NB4 (cell line): ENCODE measurements at regions not wholly inside any gene's neighbourhood (a gene's known extent, or its start where the extent isn't known, plus 50 kb on each side); places are given as distances from the start of the nearest gene placed in this dataset.

ENCODE experiments used
- DNase-seq: peaks from one replicate; pipeline ENCODE4 v3.0.0; 2010; ENCODE audit warnings: low read depth
- H3K4me3 ChIP-seq: one replicate; pipeline ENCODE4 v1.5.1; 2011; ENCODE audit warnings: mild to moderate bottlenecking, low read depth, low read length, moderate library complexity
- CTCF ChIP-seq: IDR thresholded peaks from one replicate; pipeline ENCODE4 v1.5.1; 2012; ENCODE audit warnings: low read depth, low read length
- MAX ChIP-seq: IDR thresholded peaks from 2 replicates; pipeline ENCODE4 v1.6.1; 2011; ENCODE audit warnings: low read depth, low read length
- MYC ChIP-seq: IDR thresholded peaks from 2 replicates; pipeline ENCODE4 v1.6.1; 2011; ENCODE audit warnings: low read depth, low read length
- POLR2A ChIP-seq: IDR thresholded peaks from 2 replicates; pipeline ENCODE4 v1.6.1; 2011; ENCODE audit warnings: mild to moderate bottlenecking; ENCODE audit not compliant: insufficient read length; ENCODE audit errors: extremely low read depth

- TF ChIP-seq CTCF (no peak), POLR2A (no peak), MYC (no peak), MAX (no peak)
- no peak overlapping the region for H3K4me3 ChIP-seq
- DNase-seq = no peak
Measured at GRCh38 chr1:232441036-232441411, 188.9 kb downstream of the SIPA1L2 start.

GRCh38 chr1:232440325-232441035, 189.5 kb downstream of the SIPA1L2 start:
- DNase-seq = no peak
- H3K4me3 ChIP-seq = no peak overlapping the region
- no peak for TF ChIP-seq MYC

- no peak for TF ChIP-seq POLR2A
- TF ChIP-seq CTCF = no peak
- TF ChIP-seq MYC = no peak
- no peak for TF ChIP-seq MAX
- no peak for DNase-seq
- H3K4me3 ChIP-seq = no peak overlapping the region
Measured at GRCh38 chr1:232439011-232439410, 190.9 kb downstream of the SIPA1L2 start.

GRCh38 chr1:232438476-232438875, 191.5 kb downstream of the SIPA1L2 start:
- no peak overlapping the region for H3K4me3 ChIP-seq
- TF ChIP-seq CTCF = no peak
- TF ChIP-seq MYC = peak; percentile 90
- peak; percentile 89 for TF ChIP-seq MAX
- DNase-seq = peak; percentile 8

GRCh38 chr1:232437510-232437909, 192.4 kb downstream of the SIPA1L2 start:
- TF ChIP-seq MYC = no peak
- no peak for TF ChIP-seq CTCF
- no peak for TF ChIP-seq MAX
- no peak for TF ChIP-seq POLR2A
- no peak for DNase-seq
- H3K4me3 ChIP-seq = no peak overlapping the region

- H3K4me3 ChIP-seq = no peak overlapping the region
- TF ChIP-seq POLR2A (no peak), MYC (no peak), CTCF (no peak), MAX (no peak)
- DNase-seq = no peak
Measured at GRCh38 chr1:232435729-232436128, 194.2 kb downstream of the SIPA1L2 start.
